ENCODE measurements at regions not wholly inside any gene's neighbourhood (a gene's known extent, or its start where the extent isn't known, plus 50 kb on each side); places are given as distances from the start of the nearest gene placed in this dataset.

- no peak for ATAC-seq
- no peak overlapping the region for H3K9ac ChIP-seq (ENCODE audit: insufficient read depth, low read depth, low read length)
- in situ Hi-C loops (cut with HindIII; ENCODE audit: extremely low pct_ligation_motif_present, low pct_unique_long_range_greater_than_20kb), result no loop called here
- H3K4me3 ChIP-seq (replicated peaks in 1 of 3; ENCODE audit: insufficient read depth in 1 of 3, low read depth in 2 of 3, low read length in 3 of 3), result no peak overlapping the region
- ChIA-PET CTCF (ENCODE audit: low intra/inter-chr PET ratio, low total read pairs) (no interaction called here), POLR2A (no interaction called here)
- no peaks in the 10 kb centered on the region for H3K4me1 ChIP-seq (ENCODE audit: insufficient read depth, low read length)
- DNase-seq (ENCODE audit: low spot score), result no peak
- H3K27me3 ChIP-seq (ENCODE audit: control insufficient read depth in 1 of 2, insufficient read depth in 2 of 2, low read length in 2 of 2), result no peaks in the 10 kb centered on the region
- intact Hi-C loops (cut with micrococcal nuclease; ENCODE audit: unreplicated experiment), result no loop called here
- no peak overlapping the region for H2AFZ ChIP-seq (ENCODE audit: low read length)
- no peaks in the 10 kb centered on the region for H3K79me2 ChIP-seq (ENCODE audit: insufficient read depth, low read length)
- FAIRE-seq, result no peak
- BruUV-seq (replicated peaks), result no TSS peak
- no peaks in the 10 kb centered on the region for H4K20me1 ChIP-seq (ENCODE audit: insufficient read depth, low read length)
- no peaks in the 10 kb centered on the region for H3K36me3 ChIP-seq (replicated peaks in 1 of 2; ENCODE audit: control insufficient read depth in 1 of 2, insufficient read depth in 2 of 2, low read length in 2 of 2)
- no peak overlapping the region for H3K27ac ChIP-seq (ENCODE audit: extremely low read length, insufficient read depth, low read length)
- 7% methylated on average over 2 of the region's 2 CpGs for WGBS (ENCODE audit: low lambda C conversion rate)
- H3K9me3 ChIP-seq (ENCODE audit: low read length), result no peaks in the 10 kb centered on the region
- TF ChIP-seq ZNF280D (CRISPR knock-in tag; IDR thresholded peaks at IDR 0.05) (no peak), ZNF121 (CRISPR knock-in tag; IDR thresholded peaks at IDR 0.05) (no peak), ZNF407 (CRISPR knock-in tag; IDR thresholded peaks at IDR 0.05; ENCODE audit: not compliant biosample characterization) (no peak), ZNF382 (CRISPR knock-in tag; IDR thresholded peaks at IDR 0.05; ENCODE audit: borderline replicate concordance) (no peak), STAG1 (CRISPR knock-in tag; IDR thresholded peaks at IDR 0.05) (no peak), XBP1 (CRISPR knock-in tag; IDR thresholded peaks at IDR 0.05) (no peak), RNF2 (conservative IDR thresholded peaks at IDR 0.05; ENCODE audit: low read depth) (no peak), LCORL (IDR thresholded peaks at IDR 0.05) (no peak), LCORL (CRISPR knock-in tag; IDR thresholded peaks at IDR 0.05) (no peak)
- no peak overlapping the region for H3K4me2 ChIP-seq (ENCODE audit: low read depth, low read length)
These were observed 208.2 kb upstream of the PRPS1L1 start for GRCh38 chr7:18235819-18236218.
